ENCODE measurements at regions not wholly inside any gene's neighbourhood (a gene's known extent, or its start where the extent isn't known, plus 50 kb on each side); places are given as distances from the start of the nearest gene placed in this dataset. TPM values are rescaled to one million over a fixed set of nuclear protein-coding genes. Genes with fewer than 3 reads are reported as not detected.

DNA sequence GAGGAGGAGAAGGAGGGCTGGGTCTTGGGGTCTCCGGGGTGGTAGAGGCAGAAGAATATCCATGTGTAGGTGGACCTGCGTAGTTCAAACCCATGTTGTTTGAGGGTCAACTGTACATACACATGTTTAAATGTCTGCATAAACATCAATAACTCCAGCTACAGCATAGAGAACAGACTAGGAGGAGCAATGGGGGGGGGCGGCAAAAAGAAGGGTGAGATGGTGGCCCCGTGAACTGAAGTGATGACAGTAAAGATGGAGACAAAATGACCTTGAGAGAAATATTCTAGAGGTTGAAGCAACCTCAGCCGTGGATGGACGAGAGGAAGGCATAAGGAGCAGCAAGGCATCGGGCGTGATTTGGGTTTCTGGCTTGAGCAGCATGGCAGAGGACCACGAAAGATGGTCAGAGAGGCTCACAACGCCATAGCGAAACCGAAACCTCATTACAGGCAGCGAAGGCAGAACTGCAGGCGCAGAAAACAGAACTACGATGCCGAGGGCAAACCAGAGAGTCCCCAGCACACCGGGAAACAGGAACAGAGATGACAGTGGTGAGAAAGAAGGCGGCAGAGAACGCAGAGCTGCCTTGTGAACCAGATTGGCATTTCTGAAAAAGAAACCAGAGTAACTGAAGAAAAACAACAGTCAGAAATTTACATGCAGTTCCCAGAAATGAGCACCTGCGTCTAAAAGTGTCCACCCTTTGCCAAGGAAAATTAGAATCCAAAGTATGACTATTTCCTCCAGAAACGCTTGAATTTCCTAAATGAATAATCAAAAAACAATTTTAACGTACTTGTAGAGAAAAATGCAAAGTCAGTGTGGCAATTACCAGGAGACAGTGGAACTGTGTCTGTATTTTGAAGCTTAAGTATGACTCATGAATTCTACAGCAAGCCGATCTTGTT, 50.3 kb upstream of the ENPP6 start:
- Histone ChIP-seq H3K4me3 (no peak overlapping the region), H3K27me3 (no peaks in the 10 kb centered on the region), H3K36me3 (no peaks in the 10 kb centered on the region), H3K9me3 (ENCODE audit: low read depth) (no peaks in the 10 kb centered on the region), H4K20me1 (ENCODE audit: low read depth) (no peaks in the 10 kb centered on the region), H3K9ac (no peak overlapping the region), H3K27ac (no peak overlapping the region), H3F3A (ENCODE audit: low read depth) (peaks cover 6% of the 10 kb centered on the region), H3K79me2 (ENCODE audit: low read depth) (no peaks in the 10 kb centered on the region), H2AFZ (replicated peaks) (no peak overlapping the region), H3K4me2 (no peak overlapping the region), H3K4me1 (peaks cover 8% of the 10 kb centered on the region)
- TF ChIP-seq, protein P1, sequence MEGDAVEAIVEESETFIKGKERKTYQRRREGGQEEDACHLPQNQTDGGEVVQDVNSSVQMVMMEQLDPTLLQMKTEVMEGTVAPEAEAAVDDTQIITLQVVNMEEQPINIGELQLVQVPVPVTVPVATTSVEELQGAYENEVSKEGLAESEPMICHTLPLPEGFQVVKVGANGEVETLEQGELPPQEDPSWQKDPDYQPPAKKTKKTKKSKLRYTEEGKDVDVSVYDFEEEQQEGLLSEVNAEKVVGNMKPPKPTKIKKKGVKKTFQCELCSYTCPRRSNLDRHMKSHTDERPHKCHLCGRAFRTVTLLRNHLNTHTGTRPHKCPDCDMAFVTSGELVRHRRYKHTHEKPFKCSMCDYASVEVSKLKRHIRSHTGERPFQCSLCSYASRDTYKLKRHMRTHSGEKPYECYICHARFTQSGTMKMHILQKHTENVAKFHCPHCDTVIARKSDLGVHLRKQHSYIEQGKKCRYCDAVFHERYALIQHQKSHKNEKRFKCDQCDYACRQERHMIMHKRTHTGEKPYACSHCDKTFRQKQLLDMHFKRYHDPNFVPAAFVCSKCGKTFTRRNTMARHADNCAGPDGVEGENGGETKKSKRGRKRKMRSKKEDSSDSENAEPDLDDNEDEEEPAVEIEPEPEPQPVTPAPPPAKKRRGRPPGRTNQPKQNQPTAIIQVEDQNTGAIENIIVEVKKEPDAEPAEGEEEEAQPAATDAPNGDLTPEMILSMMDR (IDR thresholded peaks at IDR 0.05) = no peak
- TF ChIP-seq EZH2 (IDR thresholded peaks at IDR 0.05) = no peak
- TF ChIP-seq EZH2phosphoT487 (IDR thresholded peaks at IDR 0.05) = no peak
- Mint-ChIP-seq H3K4me1 (peaks cover 33% of the 10 kb centered on the region), H3K27ac (no peak overlapping the region), H3K27me3 (ENCODE audit: insufficient read depth, low read depth) (peaks cover 2% of the 10 kb centered on the region), H3K4me3 (no peak overlapping the region), H3K36me3 (no peaks in the 10 kb centered on the region), H3K9me3 (no peaks in the 10 kb centered on the region)
- no peak for DNase-seq (ENCODE audit: low spot score)

Small RNA genes in the stretch of these regions (small RNA-seq; reads per million reads assigned to genes)
- gene RN7SL28P = not detected

Measured in neural progenitor cell (in vitro differentiated cells).